SK-N-SH (cell line): ENCODE measurements at regions not wholly inside any gene's neighbourhood (a gene's known extent, or its start where the extent isn't known, plus 50 kb on each side); places are given as distances from the start of the nearest gene placed in this dataset.

ENCODE experiments used
- CTCF ChIA-PET: fragments of 300-600, 350-600 bp; formaldehyde crosslinking; extraction: SDS; loops from one replicate; lab custom pipeline; 2021; lab: Yijun Ruan, JAX
- POLR2A ChIA-PET: fragments of 350-600 bp; sonication (Branson Sonifier 250); formaldehyde crosslinking; extraction: SDS; loops from one replicate; lab custom pipeline; 2020; ENCODE audit warnings: antibody characterized with exemption, inconsistent platforms; lab: Yijun Ruan, JAX
- DNase-seq: peaks from one replicate; pipeline ENCODE4 v3.0.0; 2012
- H2AFZ ChIP-seq: fragments of 200-600 bp; sonication (generic); 2 replicates; pipeline ENCODE4 v1.8.1; 2016; ENCODE audit warnings: antibody characterized with exemption, mild to moderate bottlenecking, low read depth
- H3F3A ChIP-seq: fragments of 200-600 bp; sonication (generic); replicated peaks from 2 replicates; pipeline ENCODE3; 2016; ENCODE audit warnings: antibody characterized with exemption, mild to moderate bottlenecking; ENCODE audit not compliant: insufficient read depth
- H3K27ac ChIP-seq, 2 experiments: fragments of 200-500 bp in 1 of 2; fragments of 200-600 bp in 1 of 2; sonication (Bioruptor generic) in 1 of 2; sonication (generic), shearing (Covaris generic) in 1 of 2; 2 replicates each; pipeline versions ENCODE4 v1.5.1 to v1.6.1; 2014 to 2016; ENCODE audit warnings: low read depth in 2 of 2, inconsistent platforms in 1 of 2, low read length in 1 of 2, mild to moderate bottlenecking in 1 of 2, mixed read lengths in 1 of 2
- H3K27me3 ChIP-seq: fragments of 200-600 bp; sonication (generic), shearing (Covaris generic); 2 replicates; pipeline ENCODE4 v1.6.1; 2016; ENCODE audit warnings: mixed run types; ENCODE audit not compliant: insufficient read depth
- H3K36me3 ChIP-seq, 2 experiments: fragments of 200-500 bp in 1 of 2; fragments of 200-600 bp in 1 of 2; sonication (Bioruptor generic) in 1 of 2; sonication (generic) in 1 of 2; replicated peaks in 1 of 2; 2 replicates each; pipeline versions ENCODE3 to v1.5.1; 2014 to 2016; ENCODE audit warnings: low read length in 1 of 2, mild to moderate bottlenecking in 1 of 2; ENCODE audit not compliant: insufficient read depth in 2 of 2, control insufficient read depth in 1 of 2
- H3K4me1 ChIP-seq, 2 experiments: fragments of 200-500 bp in 1 of 2; fragments of 200-600 bp in 1 of 2; sonication (Bioruptor generic) in 1 of 2; sonication (generic), shearing (Covaris generic) in 1 of 2; 2 replicates each; pipeline versions ENCODE4 v1.5.1 to v1.6.1; 2014 to 2016; ENCODE audit warnings: low read depth in 1 of 2, low read length in 1 of 2, mixed run types in 1 of 2; ENCODE audit not compliant: insufficient read depth in 2 of 2, control insufficient read depth in 1 of 2
- H3K4me2 ChIP-seq: fragments of 200-600 bp; sonication (generic), shearing (Covaris generic); 2 replicates; pipeline ENCODE4 v1.6.1; 2017; ENCODE audit warnings: mixed run types
- H3K4me3 ChIP-seq, 2 experiments: fragments of 200-500 bp in 1 of 2; fragments of 200-600 bp in 1 of 2; sonication (Bioruptor generic) in 1 of 2; sonication (generic), shearing (Covaris generic) in 1 of 2; 2 replicates each; pipeline versions ENCODE4 v1.5.1 to v1.8.1; 2014 to 2016; ENCODE audit warnings: low read depth in 2 of 2, inconsistent platforms in 1 of 2, low read length in 1 of 2, mild to moderate bottlenecking in 1 of 2, mixed read lengths in 1 of 2, moderate library complexity in 1 of 2
- H3K79me2 ChIP-seq: fragments of 200-600 bp; sonication (generic); 2 replicates; pipeline ENCODE4 v1.8.1; 2017; ENCODE audit warnings: mild to moderate bottlenecking; ENCODE audit not compliant: insufficient read depth
- H3K9ac ChIP-seq: fragments of 200-600 bp; sonication (generic); 2 replicates; pipeline ENCODE4 v1.6.1; 2017; ENCODE audit warnings: mixed run types
- H3K9me2 ChIP-seq: fragments of 200-600 bp; sonication (generic); 2 replicates; pipeline ENCODE4 v1.6.1; 2017; ENCODE audit warnings: mixed run types
- H3K9me3 ChIP-seq: fragments of 200-600 bp; sonication (generic); 2 replicates; pipeline ENCODE4 v1.6.1; 2017; ENCODE audit warnings: mixed run types, mild to moderate bottlenecking, moderate library complexity
- H4K20me1 ChIP-seq: fragments of 200-600 bp; sonication (generic); 2 replicates; pipeline ENCODE4 v1.6.1; 2017; ENCODE audit warnings: mild to moderate bottlenecking, mixed run types; ENCODE audit not compliant: insufficient read depth
- CTCF ChIP-seq: fragments of 200-600 bp; sonication (generic); IDR thresholded peaks from 2 replicates; pipeline ENCODE4 v1.6.1; 2017; ENCODE audit warnings: antibody characterized with exemption, mild to moderate bottlenecking, moderate library complexity
- EP300 ChIP-seq, 2 experiments: IDR thresholded peaks; 2 replicates each; pipeline versions ENCODE4 v1.4.0 to v1.6.1; 2012; ENCODE audit warnings: borderline replicate concordance in 1 of 2, low read depth in 1 of 2, low read length in 1 of 2
- GABPA ChIP-seq: IDR thresholded peaks from 2 replicates; pipeline ENCODE4 v1.4.0; 2012; ENCODE audit warnings: low read depth, mild to moderate bottlenecking
- GATA2 ChIP-seq: sonication (generic); formaldehyde crosslinking; IDR thresholded peaks from 2 replicates; pipeline ENCODE4 v1.5.0; 2020; ENCODE audit warnings: mild to moderate bottlenecking, missing genetic modification reagents
- IRF3 ChIP-seq: fragments of 150-350 bp; IDR thresholded peaks from 2 replicates; pipeline ENCODE4 v1.6.1; 2016; ENCODE audit warnings: mild to moderate bottlenecking, low read depth, low read length
- MAX ChIP-seq: IDR thresholded peaks from 2 replicates; pipeline ENCODE4 v1.4.0; 2012; ENCODE audit warnings: low read depth
- MEF2A ChIP-seq: IDR thresholded peaks from 2 replicates; pipeline ENCODE4 v1.4.0; 2012; ENCODE audit warnings: low read depth, borderline replicate concordance
- MXI1 ChIP-seq: IDR thresholded peaks from 2 replicates; pipeline ENCODE4 v1.6.1; 2012; ENCODE audit warnings: mild to moderate bottlenecking, low read depth, low read length, improper control_type of control experiment
- PBX3 ChIP-seq: IDR thresholded peaks from 2 replicates; pipeline ENCODE4; 2012
- POLR2AphosphoS5 ChIP-seq: IDR thresholded peaks from 2 replicates; pipeline ENCODE4 v1.6.1; 2012; ENCODE audit warnings: low read depth, low read length
- RCOR1 ChIP-seq: fragments of 150-350 bp; IDR thresholded peaks from 2 replicates; pipeline ENCODE4 v1.6.1; 2017; ENCODE audit warnings: antibody characterized with exemption, low read length
- REST ChIP-seq: IDR thresholded peaks from 2 replicates; pipeline ENCODE4 v1.6.1; 2012; ENCODE audit warnings: mild to moderate bottlenecking, low read depth, low read length, moderate library complexity
- RFX5 ChIP-seq: IDR thresholded peaks from 2 replicates; pipeline ENCODE4 v1.6.1; 2012; ENCODE audit warnings: mild to moderate bottlenecking, improper control_type of control experiment, low read length
- TCF12 ChIP-seq: IDR thresholded peaks from 2 replicates; pipeline ENCODE4 v1.4.0; 2012
- TEAD4 ChIP-seq: IDR thresholded peaks from 2 replicates; pipeline ENCODE4 v1.4.0; 2012; ENCODE audit warnings: mild to moderate bottlenecking, borderline replicate concordance; ENCODE audit not compliant: insufficient read depth
- whole genome bisulfite sequencing: methylation state at CpG from one replicate; pipeline ENCODE4 v1.1.6; 2017; ENCODE audit warnings: low lambda C conversion rate; 5-methylcytosine and 5-hydroxymethylcytosine counted together
- TF ChIP-seq, protein P1 (sequence below): IDR thresholded peaks from 2 replicates; pipeline ENCODE4 v1.4.0; 2012; ENCODE audit warnings: low read depth, borderline replicate concordance

DNA sequence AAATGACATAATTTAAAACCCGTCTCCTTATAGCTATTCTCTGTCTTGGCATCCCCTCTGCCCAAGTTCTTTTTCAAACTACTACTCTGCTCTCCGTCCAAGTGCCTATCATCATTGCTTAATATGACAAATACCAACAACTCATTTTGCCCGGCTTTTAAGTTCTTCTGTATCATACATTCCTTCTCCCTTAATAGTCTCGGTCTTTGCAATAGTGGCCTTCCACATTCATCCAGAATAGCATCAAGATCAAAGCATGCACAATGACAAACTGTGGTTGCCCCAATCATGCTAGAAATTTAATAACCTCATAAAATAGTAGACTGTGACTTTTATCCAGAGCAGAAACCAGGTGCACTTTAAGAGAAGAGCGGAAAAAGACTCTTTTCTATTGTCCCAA is 198.9 kb downstream of the ETV1 start:
- no peaks in the 10 kb centered on the region for H3K36me3 ChIP-seq
- no peak for TF ChIP-seq POLR2AphosphoS5
- no peak for TF ChIP-seq RFX5
- no peak for TF ChIP-seq CTCF
- no peak for TF ChIP-seq MEF2A
- TF ChIP-seq, protein P1, sequence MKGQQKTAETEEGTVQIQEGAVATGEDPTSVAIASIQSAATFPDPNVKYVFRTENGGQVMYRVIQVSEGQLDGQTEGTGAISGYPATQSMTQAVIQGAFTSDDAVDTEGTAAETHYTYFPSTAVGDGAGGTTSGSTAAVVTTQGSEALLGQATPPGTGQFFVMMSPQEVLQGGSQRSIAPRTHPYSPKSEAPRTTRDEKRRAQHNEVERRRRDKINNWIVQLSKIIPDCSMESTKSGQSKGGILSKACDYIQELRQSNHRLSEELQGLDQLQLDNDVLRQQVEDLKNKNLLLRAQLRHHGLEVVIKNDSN: no peak
- no peak for TF ChIP-seq GATA2 (CRISPR knock-in tag)
- no peak for TF ChIP-seq MXI1
- TF ChIP-seq TCF12: no peak
- TF ChIP-seq PBX3: no peak
- no peak for TF ChIP-seq GABPA
- TF ChIP-seq TEAD4: no peak
- WGBS: 75% methylated on average over 5 of the region's 5 CpGs
- H3K27ac ChIP-seq: no peak overlapping the region
- no peaks in the 10 kb centered on the region; the same call in 1 of the 2 replicates for H3K9me2 ChIP-seq
- no peaks in the 10 kb centered on the region for H3K79me2 ChIP-seq
- no peak overlapping the region for H3K4me3 ChIP-seq
- H3K4me2 ChIP-seq: no peak overlapping the region
- H4K20me1 ChIP-seq: no peaks in the 10 kb centered on the region
- H2AFZ ChIP-seq: no peak overlapping the region
- ChIA-PET POLR2A (no interaction called here), CTCF (no interaction called here)
- DNase-seq: no peak
- H3K27me3 ChIP-seq: no peaks in the 10 kb centered on the region
- H3F3A ChIP-seq: no peaks in the 10 kb centered on the region
- H3K9ac ChIP-seq: no peak overlapping the region
- no peaks in the 10 kb centered on the region; a peak in 1 of 4 replicates for H3K4me1 ChIP-seq
- no peaks in the 10 kb centered on the region; the same call in 1 of the 2 replicates for H3K9me3 ChIP-seq

- Histone ChIP-seq H3K36me3 (no peaks in the 10 kb centered on the region), H3K4me2 (no peak overlapping the region), H3K27me3 (no peaks in the 10 kb centered on the region), H3K9ac (no peak overlapping the region), H3F3A (no peaks in the 10 kb centered on the region), H3K79me2 (no peaks in the 10 kb centered on the region), H3K4me1 (no peaks in the 10 kb centered on the region; a peak in 1 of 4 replicates), H3K9me3 (no peaks in the 10 kb centered on the region; the same call in 1 of the 2 replicates), H2AFZ (peak overlapping the region; percentile 5; the same call in 1 of the 2 replicates), H3K4me3 (no peak overlapping the region), H4K20me1 (no peaks in the 10 kb centered on the region), H3K9me2 (no peaks in the 10 kb centered on the region; the same call in 1 of the 2 replicates), H3K27ac (no peak overlapping the region)
- TF ChIP-seq REST: no peak
- TF ChIP-seq GATA2 (CRISPR knock-in tag): peak; percentile 30; the same call in 1 of the 2 replicates
- TF ChIP-seq RCOR1: peak; percentile 48; the same call in 1 of the 2 replicates
- TF ChIP-seq IRF3: no peak
- no peak for TF ChIP-seq MAX
- peak in 1 of 2 experiments; percentile 61; a peak in 2 of 4 replicates for TF ChIP-seq EP300 (IDR thresholded peaks at IDR 0.05; ENCODE audit: borderline replicate concordance in 1 of 2, low read depth in 1 of 2, low read length in 1 of 2)
- DNase-seq: peak; percentile 39
- WGBS: 57% methylated on average over 6 of the region's 6 CpGs
- ChIA-PET CTCF (interaction anchor here (0.9 kb wide), 1 partner anchor 267 kb away, joined by 4 read pairs; no protein-coding TSS in a partner anchor), POLR2A (no interaction called here)
These were observed 197.3 kb downstream of the ETV1 start for GRCh38 chr7:13792208-13792607.
